ENCODE measurements at regions not wholly inside any gene's neighbourhood (a gene's known extent, or its start where the extent isn't known, plus 50 kb on each side); places are given as distances from the start of the nearest gene placed in this dataset.

DNA sequence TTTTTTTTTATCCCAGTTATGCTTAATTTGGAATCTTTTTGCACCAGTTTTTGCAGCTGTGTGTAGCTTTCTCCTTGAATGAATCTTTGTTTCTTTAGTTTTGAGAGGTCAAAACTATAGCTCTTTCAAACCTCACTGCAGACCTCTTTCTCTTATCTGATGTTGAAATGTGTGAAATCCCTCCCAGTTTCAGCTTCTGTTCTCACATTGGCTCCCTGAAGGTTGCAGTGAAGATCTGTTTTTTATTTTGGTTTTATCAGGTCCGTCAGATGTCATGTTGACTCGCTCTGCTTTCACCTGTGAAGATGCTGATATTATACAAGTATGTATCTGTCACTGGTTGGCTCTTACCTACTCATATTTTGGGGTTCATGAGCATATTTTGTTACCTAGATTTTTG is 372.0 kb downstream of the RFC3 start:
- H3K27me3 Mint-ChIP-seq (ENCODE audit: low read depth): no peaks in the 10 kb centered on the region
- no peak overlapping the region for H3K23ac ChIP-seq (ENCODE audit: insufficient read length, low read depth, low read length)
- H2BK20ac ChIP-seq (ENCODE audit: low read depth, low read length, poor library complexity, severe bottlenecking): no peak overlapping the region
- H3K4ac ChIP-seq (ENCODE audit: low read depth, low read length): no peak overlapping the region
- no peaks in the 10 kb centered on the region for H3K23me2 ChIP-seq (ENCODE audit: insufficient read length, low read depth, low read length, poor library complexity, severe bottlenecking)
- H3K4me1 Mint-ChIP-seq: no peaks in the 10 kb centered on the region
- H3K27me3 ChIP-seq (ENCODE audit: insufficient read depth, low read length): no peaks in the 10 kb centered on the region
- no peaks in the 10 kb centered on the region for H3K79me2 ChIP-seq (ENCODE audit: insufficient read depth, low read length)
- no peaks in the 10 kb centered on the region for H3K4me1 ChIP-seq (ENCODE audit: insufficient read depth, low read length)
- H3K4me2 ChIP-seq (ENCODE audit: insufficient read depth, insufficient read length, low read length): no peak overlapping the region
- DNase-seq: no peak
- H2AK5ac ChIP-seq (ENCODE audit: insufficient read length, low read length): no peak overlapping the region
- no peak overlapping the region for H4K5ac ChIP-seq (ENCODE audit: insufficient read length, low read depth, low read length)
- no peak overlapping the region for H3K4me3 Mint-ChIP-seq
- H2BK5ac ChIP-seq (ENCODE audit: insufficient read length, low read length): no peak overlapping the region
- H3K18ac ChIP-seq (ENCODE audit: insufficient read length, low read depth, low read length): no peak overlapping the region
- peaks cover 2 to 13% (median 2%) of the 10 kb centered on the region in 3 experiments; a peak in 4 of 7 replicates for H3K36me3 Mint-ChIP-seq (ENCODE audit: insufficient read depth in 1 of 3, low read depth in 3 of 3)
- peaks cover 12 to 16% of the 10 kb centered on the region in 2 experiments for H3K9me3 Mint-ChIP-seq
- no peaks in the 10 kb centered on the region for H4K20me1 ChIP-seq (ENCODE audit: control insufficient read depth, insufficient read depth, insufficient read length)
- no peak overlapping the region for H2BK120ac ChIP-seq (ENCODE audit: low read depth, low read length, poor library complexity, severe bottlenecking)
- H3K56ac ChIP-seq (ENCODE audit: insufficient read length, low read depth, low read length): no peak overlapping the region
- H4K91ac ChIP-seq (ENCODE audit: insufficient read length, low read depth, low read length): no peak overlapping the region
- H4K8ac ChIP-seq (replicated peaks; ENCODE audit: insufficient read length, low read depth, low read length): no peak overlapping the region
- H3K9ac ChIP-seq (ENCODE audit: extremely low read depth, insufficient read length, low read length): no peak overlapping the region
- H3K27ac Mint-ChIP-seq: no peak overlapping the region
- WGBS (ENCODE audit: extremely low coverage, insufficient read length, low lambda C conversion rate): no CpG with 5 or more reads among the region's 2 CpGs
- no peak overlapping the region for H2BK15ac ChIP-seq (ENCODE audit: low read depth, low read length)
- TF ChIP-seq, protein P1, sequence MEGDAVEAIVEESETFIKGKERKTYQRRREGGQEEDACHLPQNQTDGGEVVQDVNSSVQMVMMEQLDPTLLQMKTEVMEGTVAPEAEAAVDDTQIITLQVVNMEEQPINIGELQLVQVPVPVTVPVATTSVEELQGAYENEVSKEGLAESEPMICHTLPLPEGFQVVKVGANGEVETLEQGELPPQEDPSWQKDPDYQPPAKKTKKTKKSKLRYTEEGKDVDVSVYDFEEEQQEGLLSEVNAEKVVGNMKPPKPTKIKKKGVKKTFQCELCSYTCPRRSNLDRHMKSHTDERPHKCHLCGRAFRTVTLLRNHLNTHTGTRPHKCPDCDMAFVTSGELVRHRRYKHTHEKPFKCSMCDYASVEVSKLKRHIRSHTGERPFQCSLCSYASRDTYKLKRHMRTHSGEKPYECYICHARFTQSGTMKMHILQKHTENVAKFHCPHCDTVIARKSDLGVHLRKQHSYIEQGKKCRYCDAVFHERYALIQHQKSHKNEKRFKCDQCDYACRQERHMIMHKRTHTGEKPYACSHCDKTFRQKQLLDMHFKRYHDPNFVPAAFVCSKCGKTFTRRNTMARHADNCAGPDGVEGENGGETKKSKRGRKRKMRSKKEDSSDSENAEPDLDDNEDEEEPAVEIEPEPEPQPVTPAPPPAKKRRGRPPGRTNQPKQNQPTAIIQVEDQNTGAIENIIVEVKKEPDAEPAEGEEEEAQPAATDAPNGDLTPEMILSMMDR (conservative IDR thresholded peaks at IDR 0.05): no peak
- H2AFZ ChIP-seq (ENCODE audit: low read length): no peak overlapping the region
- H3K14ac ChIP-seq (ENCODE audit: insufficient read depth, low read length): no peak overlapping the region
- no peaks in the 10 kb centered on the region for H3K9me3 ChIP-seq (ENCODE audit: control insufficient read depth, low read depth, low read length)
- no peak overlapping the region for H3T11ph ChIP-seq (ENCODE audit: low read length)
- H3K27ac ChIP-seq (ENCODE audit: insufficient read length, low read depth, low read length): no peak overlapping the region
- H2BK12ac ChIP-seq (ENCODE audit: insufficient read length, low read depth, low read length): no peak overlapping the region
- H3K79me1 ChIP-seq (ENCODE audit: insufficient read depth, low read depth, low read length, poor library complexity, severe bottlenecking): no peaks in the 10 kb centered on the region

Data from H9 (cell line).